ENCODE measurements at regions not wholly inside any gene's neighbourhood (a gene's known extent, or its start where the extent isn't known, plus 50 kb on each side); places are given as distances from the start of the nearest gene placed in this dataset.

GRCh38 chr5:97729938-97730337 is 546.9 kb upstream of the RIOK2 start:
- Mint-ChIP-seq H3K36me3 (ENCODE audit: low read depth) (no peaks in the 10 kb centered on the region), H3K4me3 (ENCODE audit: unreplicated experiment) (no peak overlapping the region), H3K27me3 (ENCODE audit: low read depth) (no peaks in the 10 kb centered on the region), H3K27ac (ENCODE audit: unreplicated experiment) (no peak overlapping the region), H3K4me1 (ENCODE audit: low read depth) (peaks cover 4% of the 10 kb centered on the region), H3K9me3 (ENCODE audit: low read depth) (no peaks in the 10 kb centered on the region)
- no peak for DNase-seq (ENCODE audit: low spot score)
- no peak for TF ChIP-seq CTCF (IDR thresholded peaks at IDR 0.05)

- Mint-ChIP-seq H3K4me3 (ENCODE audit: unreplicated experiment) (no peak overlapping the region), H3K36me3 (ENCODE audit: low read depth) (no peaks in the 10 kb centered on the region), H3K27me3 (ENCODE audit: low read depth) (no peaks in the 10 kb centered on the region), H3K9me3 (ENCODE audit: low read depth) (no peaks in the 10 kb centered on the region), H3K27ac (ENCODE audit: unreplicated experiment) (no peak overlapping the region), H3K4me1 (ENCODE audit: low read depth) (peaks cover 4% of the 10 kb centered on the region)
- no peak for DNase-seq (ENCODE audit: low spot score)
- TF ChIP-seq CTCF (IDR thresholded peaks at IDR 0.05), result no peak
Observed at GRCh38 chr5:97735209-97735608, 552.2 kb upstream of the RIOK2 start.

- Mint-ChIP-seq H3K4me1 (ENCODE audit: low read depth) (no peaks in the 10 kb centered on the region), H3K27me3 (ENCODE audit: low read depth) (no peaks in the 10 kb centered on the region), H3K9me3 (ENCODE audit: low read depth) (no peaks in the 10 kb centered on the region), H3K36me3 (ENCODE audit: low read depth) (no peaks in the 10 kb centered on the region), H3K27ac (ENCODE audit: unreplicated experiment) (no peak overlapping the region), H3K4me3 (ENCODE audit: unreplicated experiment) (no peak overlapping the region)
- no peak for TF ChIP-seq CTCF (IDR thresholded peaks at IDR 0.05)
- DNase-seq (ENCODE audit: low spot score), result no peak
Observed at GRCh38 chr5:97737608-97738007, 554.6 kb upstream of the RIOK2 start.

- no peak overlapping the region for H3K27ac Mint-ChIP-seq (ENCODE audit: unreplicated experiment)
- DNase-seq (ENCODE audit: low spot score), result no peak
- TF ChIP-seq CTCF (IDR thresholded peaks at IDR 0.05), result no peak
- H3K36me3 Mint-ChIP-seq (ENCODE audit: low read depth), result peaks cover 1% of the 10 kb centered on the region
- no peak overlapping the region for H3K4me3 Mint-ChIP-seq (ENCODE audit: unreplicated experiment)
- peaks cover 4% of the 10 kb centered on the region for H3K9me3 Mint-ChIP-seq (ENCODE audit: low read depth)
- H3K4me1 Mint-ChIP-seq (ENCODE audit: low read depth), result no peaks in the 10 kb centered on the region
- H3K27me3 Mint-ChIP-seq (ENCODE audit: low read depth), result no peaks in the 10 kb centered on the region
Observed at GRCh38 chr5:97745817-97746216, 562.8 kb upstream of the RIOK2 start.

GRCh38 chr5:97750576-97750975 is 567.5 kb upstream of the RIOK2 start:
- Mint-ChIP-seq H3K4me1 (ENCODE audit: low read depth) (no peaks in the 10 kb centered on the region), H3K9me3 (ENCODE audit: low read depth) (no peaks in the 10 kb centered on the region), H3K4me3 (ENCODE audit: unreplicated experiment) (no peak overlapping the region), H3K36me3 (ENCODE audit: low read depth) (peaks cover 1% of the 10 kb centered on the region), H3K27me3 (ENCODE audit: low read depth) (no peaks in the 10 kb centered on the region), H3K27ac (ENCODE audit: unreplicated experiment) (no peak overlapping the region)
- no peak for DNase-seq (ENCODE audit: low spot score)
- TF ChIP-seq CTCF (IDR thresholded peaks at IDR 0.05), result no peak

Data from chondrocyte (in vitro differentiated cells).